GM21825 (cell line): ENCODE measurements at regions not wholly inside any gene's neighbourhood (a gene's known extent, or its start where the extent isn't known, plus 50 kb on each side); places are given as distances from the start of the nearest gene placed in this dataset.

Experiments used
- ATAC-seq: cut with Tn5 transposase; IDR thresholded peaks from one replicate; pipeline ENCODE4 v1.9.1; 2021; ENCODE audit warnings: mild to moderate bottlenecking, moderate library complexity; ENCODE audit not compliant: unreplicated experiment

DNA sequence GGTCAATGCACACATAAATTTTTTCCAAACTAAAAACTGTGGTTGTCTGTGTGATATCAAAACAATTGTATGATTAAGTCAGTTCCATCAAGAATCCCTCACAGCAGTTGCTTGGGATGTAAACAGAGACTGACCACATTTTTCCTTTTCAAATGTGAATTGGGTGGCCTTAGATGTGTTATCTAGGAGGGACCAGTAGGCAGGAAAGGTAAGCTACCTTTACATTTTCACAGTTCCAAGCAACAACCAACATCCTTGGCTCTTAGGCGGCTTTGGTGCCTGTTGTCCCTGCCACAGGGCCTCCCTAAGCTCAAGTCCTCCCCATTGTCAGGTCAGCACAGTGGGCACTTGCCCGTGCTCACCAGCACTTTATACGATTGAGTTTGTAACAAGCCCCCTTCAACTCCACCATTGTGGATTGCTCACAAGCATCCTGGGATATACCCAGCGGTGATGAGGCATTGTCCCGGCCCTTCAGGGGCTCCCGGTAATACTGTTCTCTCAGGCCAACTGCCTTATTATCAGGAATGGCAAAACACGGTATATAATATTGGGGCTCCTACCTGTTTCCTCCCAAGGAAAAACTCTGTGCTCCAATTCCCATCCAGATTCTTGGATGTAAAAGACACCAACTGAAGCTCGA is 114.9 kb upstream of the ANKRD1 start:
- no peak for ATAC-seq

- no peak for ATAC-seq
These were observed 116.0 kb upstream of the ANKRD1 start for GRCh38 chr10:91036807-91037411.

- ATAC-seq = no peak
These were observed 118.1 kb upstream of the ANKRD1 start for GRCh38 chr10:91038971-91039370.

DNA sequence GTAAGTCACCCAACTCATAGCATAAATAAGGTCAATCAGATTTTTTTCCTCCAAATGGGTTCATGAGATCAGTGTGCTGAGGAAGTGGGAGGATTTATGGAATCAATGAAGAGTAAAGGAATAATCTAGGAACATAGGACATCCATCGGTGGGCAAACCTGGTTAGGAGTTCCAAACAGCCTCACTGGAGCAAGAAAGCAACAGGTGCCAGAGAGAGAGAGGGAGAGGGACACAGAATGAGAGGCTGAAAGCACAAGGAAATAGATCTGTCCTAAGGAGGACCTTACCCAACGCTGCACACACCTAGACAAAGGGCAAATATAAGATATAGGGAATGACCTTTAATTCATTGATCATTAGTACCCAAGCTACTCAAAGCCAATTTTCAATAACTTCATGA is 119.5 kb upstream of the ANKRD1 start:
- ATAC-seq = no peak

GRCh38 chr10:91042069-91042468 is 121.2 kb upstream of the ANKRD1 start:
- no peak for ATAC-seq

GRCh38 chr10:91043173-91043910 is 122.5 kb upstream of the ANKRD1 start:
- ATAC-seq = no peak

- ATAC-seq = no peak
These were observed 126.0 kb upstream of the ANKRD1 start for GRCh38 chr10:91046869-91047268.

GRCh38 chr10:91048380-91048779 is 127.5 kb upstream of the ANKRD1 start:
- ATAC-seq = no peak

- ATAC-seq = no peak
These were observed 128.6 kb upstream of the ANKRD1 start for GRCh38 chr10:91049296-91049987.

GRCh38 chr10:91049988-91050360 is 129.1 kb upstream of the ANKRD1 start:
- ATAC-seq = no peak

GRCh38 chr10:91050371-91051034 is 129.6 kb upstream of the ANKRD1 start:
- no peak for ATAC-seq

GRCh38 chr10:91051829-91052228 is 130.9 kb upstream of the ANKRD1 start:
- no peak for ATAC-seq

GRCh38 chr10:91054325-91054724 is 133.4 kb upstream of the ANKRD1 start:
- no peak for ATAC-seq

- ATAC-seq = no peak
These were observed 140.3 kb upstream of the ANKRD1 start for GRCh38 chr10:91061187-91061586.

- no peak for ATAC-seq
These were observed 140.7 kb upstream of the ANKRD1 start for GRCh38 chr10:91061608-91062007.

- no peak for ATAC-seq
These were observed 141.2 kb upstream of the ANKRD1 start for GRCh38 chr10:91062091-91062490.

DNA sequence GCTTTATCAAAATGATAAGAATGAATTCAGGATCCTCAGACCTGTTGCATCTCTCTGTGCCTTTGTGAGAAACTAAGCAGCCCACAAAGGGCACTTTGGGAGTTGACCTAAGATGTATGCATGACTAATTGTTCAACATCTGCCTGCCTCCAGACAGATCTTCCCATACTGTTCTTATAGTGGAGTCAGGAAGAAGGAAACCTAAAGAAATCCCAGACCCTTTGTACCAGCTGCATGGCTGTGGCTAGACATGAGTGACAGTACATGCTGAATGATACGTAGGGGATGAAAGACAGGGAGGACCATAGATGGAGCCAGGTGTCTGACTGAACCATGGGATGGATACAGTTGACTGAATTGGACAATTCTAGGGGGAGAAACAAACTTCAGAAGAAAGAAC is 148.7 kb upstream of the PCGF5 start:
- no peak for ATAC-seq

DNA sequence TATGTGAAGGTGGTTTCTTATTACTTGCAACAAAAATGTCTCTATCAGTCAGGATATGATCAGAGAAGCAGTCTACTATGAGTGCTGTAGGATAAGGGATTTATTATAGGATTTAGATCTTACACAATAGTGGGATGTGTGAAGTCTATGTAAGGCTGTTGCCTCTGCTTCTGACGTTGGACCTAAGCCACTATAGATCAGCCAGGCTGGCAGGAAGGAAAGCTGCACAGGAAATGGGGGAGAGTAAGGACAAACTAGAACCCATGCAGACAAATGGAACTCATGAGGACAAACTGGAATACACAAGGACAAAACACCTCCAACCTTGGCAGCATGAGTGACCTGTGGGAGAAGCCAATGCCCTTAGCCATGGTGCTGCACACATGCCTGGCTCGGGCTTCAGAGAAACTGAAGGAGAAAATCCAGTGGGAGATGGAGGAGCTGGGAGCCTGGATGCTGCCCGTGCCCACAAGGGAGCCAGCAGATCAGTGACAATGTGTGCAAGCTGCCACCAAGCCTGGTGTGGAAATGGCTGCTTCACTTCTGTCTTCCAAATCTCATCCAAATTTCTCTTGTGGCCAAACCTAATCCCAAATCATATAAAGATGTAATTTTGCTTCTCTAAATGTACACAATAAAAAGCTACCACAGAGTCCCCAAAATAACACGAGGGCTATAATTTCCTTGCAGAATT is 147.0 kb upstream of the PCGF5 start:
- no peak for ATAC-seq

DNA sequence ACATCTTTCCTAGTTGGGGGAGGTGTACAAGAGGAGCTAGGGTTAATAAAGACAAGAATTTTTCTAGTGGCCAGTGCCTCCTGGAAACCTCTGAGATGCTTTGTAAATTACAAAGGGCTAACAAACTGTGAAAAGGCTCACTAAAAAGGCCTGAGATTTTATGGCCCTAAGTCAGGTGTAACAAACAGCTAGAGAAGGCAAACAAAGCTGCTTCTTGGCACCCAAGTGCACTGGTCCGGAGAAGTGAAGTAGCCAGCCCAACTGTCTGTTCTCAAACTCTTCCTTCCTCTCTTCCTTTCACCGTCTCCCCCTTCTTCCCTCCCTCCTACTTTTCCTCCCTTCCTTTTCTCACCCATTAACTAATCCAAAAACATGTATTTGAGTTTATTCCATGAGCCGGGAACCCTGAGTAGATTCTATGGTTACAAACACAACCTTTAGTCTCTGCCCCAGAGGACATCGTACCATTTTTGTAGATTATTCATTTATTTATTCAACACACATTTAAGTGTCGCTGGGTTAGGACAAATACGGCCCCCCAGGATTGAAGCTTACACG is 143.4 kb upstream of the PCGF5 start:
- ATAC-seq = no peak

- no peak for ATAC-seq
These were observed 142.9 kb upstream of the PCGF5 start for GRCh38 chr10:91077549-91078071.
